IgD-negative memory B cell (primary cell): ENCODE measurements at regions not wholly inside any gene's neighbourhood (a gene's known extent, or its start where the extent isn't known, plus 50 kb on each side); places are given as distances from the start of the nearest gene placed in this dataset.
A peak's percentile ranks its signal among the peaks of the same experiment; 100 is the strongest.
"Not testable (repeated sequence)": the region's sequence is repeated elsewhere in the genome, so short reads cannot be mapped to it uniquely, and the experiment has no call there.

Experiments
- H3K27ac Mint-ChIP-seq, 3 donors: one replicate each; pipeline ENCODE4 v1.8.0; 2020 to 2022; ENCODE audit warnings: mild to moderate bottlenecking in 3 of 3, mixed read lengths in 3 of 3, moderate library complexity in 1 of 3
- H3K27me3 Mint-ChIP-seq: one replicate; pipeline ENCODE4 v1.8.0; 2021; ENCODE audit warnings: mixed read lengths
- H3K36me3 Mint-ChIP-seq: one replicate; pipeline ENCODE4 v1.8.0; 2020; ENCODE audit warnings: mild to moderate bottlenecking, mixed read lengths
- H3K4me1 Mint-ChIP-seq, 3 donors: one replicate each; pipeline ENCODE4 v1.8.0; 2020 to 2022; ENCODE audit warnings: mixed read lengths in 3 of 3, mild to moderate bottlenecking in 1 of 3
- H3K4me3 Mint-ChIP-seq, 4 donors: one replicate each; pipeline ENCODE4 v1.8.0; 2020 to 2022; ENCODE audit warnings: mild to moderate bottlenecking in 4 of 4, mixed read lengths in 4 of 4, moderate library complexity in 3 of 4
- H3K9me3 Mint-ChIP-seq, 3 donors: one replicate each; pipeline ENCODE4 v1.8.0; 2020 to 2021; ENCODE audit warnings: mixed read lengths in 3 of 3, mild to moderate bottlenecking in 1 of 3

GRCh38 chr12:131553096-131553777 lies 157.7 kb upstream of the SFSWAP start:
- peaks cover 7% of the 10 kb centered on the region for H3K27me3 Mint-ChIP-seq
- peaks cover 0 to 2% (median 0%) of the 10 kb centered on the region in 3 donors for H3K9me3 Mint-ChIP-seq
- no peak overlapping the region for H3K4me3 Mint-ChIP-seq
- H3K27ac Mint-ChIP-seq, result no peak overlapping the region
- no peaks in the 10 kb centered on the region for H3K4me1 Mint-ChIP-seq
- no peaks in the 10 kb centered on the region for H3K36me3 Mint-ChIP-seq

- H3K36me3 Mint-ChIP-seq, result no peaks in the 10 kb centered on the region
- H3K4me1 Mint-ChIP-seq, result no peaks in the 10 kb centered on the region
- H3K27ac Mint-ChIP-seq, result no peak overlapping the region
- H3K9me3 Mint-ChIP-seq, result no peaks in the 10 kb centered on the region
- no peak overlapping the region for H3K4me3 Mint-ChIP-seq
- peaks cover 7% of the 10 kb centered on the region for H3K27me3 Mint-ChIP-seq
Observed at GRCh38 chr12:131555197-131555846, 155.6 kb upstream of the SFSWAP start.

GRCh38 chr12:131555866-131556265 lies 155.0 kb upstream of the SFSWAP start:
- Mint-ChIP-seq H3K4me3 (no peak overlapping the region), H3K27ac (no peak overlapping the region), H3K36me3 (no peaks in the 10 kb centered on the region), H3K9me3 (no peaks in the 10 kb centered on the region), H3K27me3 (peaks cover 7% of the 10 kb centered on the region), H3K4me1 (no peaks in the 10 kb centered on the region)

- Mint-ChIP-seq H3K9me3 (no peaks in the 10 kb centered on the region), H3K27me3 (peaks cover 7% of the 10 kb centered on the region), H3K4me3 (no peak overlapping the region), H3K4me1 (no peaks in the 10 kb centered on the region), H3K36me3 (no peaks in the 10 kb centered on the region), H3K27ac (no peak overlapping the region)
Observed at GRCh38 chr12:131557078-131557709, 153.7 kb upstream of the SFSWAP start.

- H3K4me3 Mint-ChIP-seq, result no peak overlapping the region
- no peaks in the 10 kb centered on the region for H3K36me3 Mint-ChIP-seq
- no peaks in the 10 kb centered on the region for H3K9me3 Mint-ChIP-seq
- peaks cover 7% of the 10 kb centered on the region for H3K27me3 Mint-ChIP-seq
- H3K27ac Mint-ChIP-seq, result peak overlapping the region in 1 of 3 donors; percentile 71
- no peaks in the 10 kb centered on the region for H3K4me1 Mint-ChIP-seq
Observed at GRCh38 chr12:131559517-131560516, 151.1 kb upstream of the SFSWAP start.

GRCh38 chr12:131561051-131561450 lies 149.8 kb upstream of the SFSWAP start:
- H3K4me3 Mint-ChIP-seq, result no peak overlapping the region
- H3K36me3 Mint-ChIP-seq, result no peaks in the 10 kb centered on the region
- peaks cover 7% of the 10 kb centered on the region for H3K27me3 Mint-ChIP-seq
- no peaks in the 10 kb centered on the region for H3K4me1 Mint-ChIP-seq
- no peak overlapping the region for H3K27ac Mint-ChIP-seq
- no peaks in the 10 kb centered on the region for H3K9me3 Mint-ChIP-seq

- Mint-ChIP-seq H3K4me3 (no peak overlapping the region), H3K36me3 (no peaks in the 10 kb centered on the region), H3K9me3 (no peaks in the 10 kb centered on the region), H3K27ac (no peak overlapping the region), H3K4me1 (no peaks in the 10 kb centered on the region), H3K27me3 (peaks cover 6% of the 10 kb centered on the region)
Observed at GRCh38 chr12:131561891-131562684, 148.8 kb upstream of the SFSWAP start.

GRCh38 chr12:131564138-131564727 lies 146.7 kb upstream of the SFSWAP start:
- not testable (repeated sequence) for H3K27ac Mint-ChIP-seq, H3K4me3 Mint-ChIP-seq, H3K27me3 Mint-ChIP-seq, H3K9me3 Mint-ChIP-seq, H3K36me3 Mint-ChIP-seq, H3K4me1 Mint-ChIP-seq

GRCh38 chr12:131564845-131565244 lies 146.0 kb upstream of the SFSWAP start:
- peaks cover 8% of the 10 kb centered on the region for H3K27me3 Mint-ChIP-seq
- no peaks in the 10 kb centered on the region for H3K9me3 Mint-ChIP-seq
- no peaks in the 10 kb centered on the region for H3K4me1 Mint-ChIP-seq
- H3K4me3 Mint-ChIP-seq, result no peak overlapping the region
- no peaks in the 10 kb centered on the region for H3K36me3 Mint-ChIP-seq
- no peak overlapping the region for H3K27ac Mint-ChIP-seq

GRCh38 chr12:131565267-131566015 lies 145.4 kb upstream of the SFSWAP start:
- Mint-ChIP-seq H3K27ac (no peak overlapping the region), H3K9me3 (no peaks in the 10 kb centered on the region), H3K4me1 (no peaks in the 10 kb centered on the region), H3K4me3 (no peak overlapping the region), H3K27me3 (peaks cover 8% of the 10 kb centered on the region), H3K36me3 (no peaks in the 10 kb centered on the region)

- Mint-ChIP-seq H3K4me3 (no peak overlapping the region), H3K27ac (no peak overlapping the region), H3K36me3 (no peaks in the 10 kb centered on the region), H3K27me3 (peaks cover 12% of the 10 kb centered on the region), H3K4me1 (no peaks in the 10 kb centered on the region), H3K9me3 (no peaks in the 10 kb centered on the region)
Observed at GRCh38 chr12:131568336-131568735, 142.6 kb upstream of the SFSWAP start.

- Mint-ChIP-seq H3K4me1 (no peaks in the 10 kb centered on the region), H3K27me3 (peaks cover 12% of the 10 kb centered on the region), H3K27ac (no peak overlapping the region), H3K4me3 (no peak overlapping the region), H3K9me3 (no peaks in the 10 kb centered on the region), H3K36me3 (no peaks in the 10 kb centered on the region)
Observed at GRCh38 chr12:131570596-131570995, 140.3 kb upstream of the SFSWAP start.

- peaks cover 12% of the 10 kb centered on the region for H3K27me3 Mint-ChIP-seq
- H3K9me3 Mint-ChIP-seq, result peaks cover 0 to 2% (median 0%) of the 10 kb centered on the region in 3 donors
- no peaks in the 10 kb centered on the region for H3K4me1 Mint-ChIP-seq
- H3K36me3 Mint-ChIP-seq, result no peaks in the 10 kb centered on the region
- peak overlapping the region in 1 of 3 donors; percentile 77 for H3K27ac Mint-ChIP-seq
- no peak overlapping the region for H3K4me3 Mint-ChIP-seq
Observed at GRCh38 chr12:131571827-131572226, 139.1 kb upstream of the SFSWAP start.
